Uterus (tissue), 2 donors: ENCODE measurements at regions not wholly inside any gene's neighbourhood (a gene's known extent, or its start where the extent isn't known, plus 50 kb on each side); places are given as distances from the start of the nearest gene placed in this dataset.

Experiments used
- CTCF ChIP-seq, 4 experiments: fragments of 200-600 bp in 2 of 4; fragments of 450-650 bp in 2 of 4; sonication (generic) in 2 of 4; IDR thresholded peaks; one replicate each; pipeline ENCODE4 v1.5.1; 2016 to 2019; ENCODE audit warnings: antibody characterized with exemption in 4 of 4, mild to moderate bottlenecking in 2 of 4, moderate library complexity in 1 of 4
- POLR2A ChIP-seq, 2 donors: fragments of 450-650 bp; IDR thresholded peaks; one replicate each; pipeline ENCODE4 v1.6.1; 2016; ENCODE audit warnings: antibody characterized with exemption in 2 of 2, mild to moderate bottlenecking in 1 of 2, moderate library complexity in 1 of 2

GRCh38 chr14:34069854-34070582, 119.1 kb upstream of the EGLN3 start:
- TF ChIP-seq POLR2A (IDR thresholded peaks at IDR 0.05) (no peak), CTCF (IDR thresholded peaks at IDR 0.05) (no peak)
